IPS-18c (cell line): ENCODE measurements at regions not wholly inside any gene's neighbourhood (a gene's known extent, or its start where the extent isn't known, plus 50 kb on each side); places are given as distances from the start of the nearest gene placed in this dataset.
"Not testable (repeated sequence)": the region's sequence is repeated elsewhere in the genome, so short reads cannot be mapped to it uniquely, and the experiment has no call there.

Source experiments
- H3K4me3 ChIP-seq: 2 replicates; pipeline ENCODE4 v1.7.0; 2013; ENCODE audit warnings: low read depth, mild to moderate bottlenecking, low read length, moderate library complexity; ENCODE audit not compliant: insufficient read depth
- H3K9me3 ChIP-seq: one replicate; pipeline ENCODE4 v1.6.1; 2013; ENCODE audit warnings: mild to moderate bottlenecking, low read length, moderate library complexity; ENCODE audit not compliant: control insufficient read depth, insufficient read depth

- no peak overlapping the region for H3K4me3 ChIP-seq
- no peaks in the 10 kb centered on the region for H3K9me3 ChIP-seq
Observed at GRCh38 chr1:29592261-29592615, 355.9 kb downstream of the PTPRU start.

- Histone ChIP-seq H3K9me3 (no peaks in the 10 kb centered on the region), H3K4me3 (no peak overlapping the region)
Observed at GRCh38 chr1:29591601-29592260, 355.4 kb downstream of the PTPRU start.

- Histone ChIP-seq H3K4me3 (no peak overlapping the region), H3K9me3 (no peaks in the 10 kb centered on the region)
Observed at GRCh38 chr1:29590583-29591565, 354.6 kb downstream of the PTPRU start.

- H3K4me3 ChIP-seq, H3K9me3 ChIP-seq: not testable (repeated sequence)
Observed at GRCh38 chr1:29589716-29590115, 353.4 kb downstream of the PTPRU start.

- no peak overlapping the region for H3K4me3 ChIP-seq
- H3K9me3 ChIP-seq = no peaks in the 10 kb centered on the region
Observed at GRCh38 chr1:29586991-29587745, 350.8 kb downstream of the PTPRU start.

- Histone ChIP-seq H3K4me3 (no peak overlapping the region), H3K9me3 (no peaks in the 10 kb centered on the region)
Observed at GRCh38 chr1:29586215-29586614, 349.9 kb downstream of the PTPRU start.

- Histone ChIP-seq H3K4me3 (no peak overlapping the region), H3K9me3 (no peaks in the 10 kb centered on the region)
Observed at GRCh38 chr1:29585656-29586055, 349.3 kb downstream of the PTPRU start.

- H3K9me3 ChIP-seq = no peaks in the 10 kb centered on the region
- no peak overlapping the region for H3K4me3 ChIP-seq
Observed at GRCh38 chr1:29585201-29585600, 348.9 kb downstream of the PTPRU start.

- Histone ChIP-seq H3K9me3 (no peaks in the 10 kb centered on the region), H3K4me3 (no peak overlapping the region)
Observed at GRCh38 chr1:29584776-29585175, 348.5 kb downstream of the PTPRU start.

GRCh38 chr1:29584362-29584761 lies 348.0 kb downstream of the PTPRU start:
- Histone ChIP-seq H3K9me3 (no peaks in the 10 kb centered on the region), H3K4me3 (no peak overlapping the region)

GRCh38 chr1:29583727-29584126 lies 347.4 kb downstream of the PTPRU start:
- no peak overlapping the region for H3K4me3 ChIP-seq
- no peaks in the 10 kb centered on the region for H3K9me3 ChIP-seq

- no peaks in the 10 kb centered on the region for H3K9me3 ChIP-seq
- H3K4me3 ChIP-seq = no peak overlapping the region
Observed at GRCh38 chr1:29581256-29581655, 344.9 kb downstream of the PTPRU start.

GRCh38 chr1:29579821-29580425 lies 343.6 kb downstream of the PTPRU start:
- H3K4me3 ChIP-seq = no peak overlapping the region
- no peaks in the 10 kb centered on the region for H3K9me3 ChIP-seq

GRCh38 chr1:29577512-29577911 lies 341.2 kb downstream of the PTPRU start:
- no peak overlapping the region for H3K4me3 ChIP-seq

GRCh38 chr1:29576510-29576909 lies 340.2 kb downstream of the PTPRU start:
- no peak overlapping the region for H3K4me3 ChIP-seq
- H3K9me3 ChIP-seq = no peaks in the 10 kb centered on the region

More at GRCh38 chr1:29577512-29577911, 341.2 kb downstream of the PTPRU start:
- H3K9me3 ChIP-seq = no peaks in the 10 kb centered on the region

GRCh38 chr1:29575826-29576225 lies 339.5 kb downstream of the PTPRU start:
- no peak overlapping the region for H3K4me3 ChIP-seq
- H3K9me3 ChIP-seq = no peaks in the 10 kb centered on the region

GRCh38 chr1:29575277-29575676 lies 339.0 kb downstream of the PTPRU start:
- no peak overlapping the region for H3K4me3 ChIP-seq
- H3K9me3 ChIP-seq = no peaks in the 10 kb centered on the region
